22Rv1 (cell line): ENCODE measurements at regions not wholly inside any gene's neighbourhood (a gene's known extent, or its start where the extent isn't known, plus 50 kb on each side); places are given as distances from the start of the nearest gene placed in this dataset.

Source experiments
- H3K27ac ChIP-seq: fragments of 450-650 bp; 2 replicates; pipeline ENCODE4 v1.5.1; 2017
- ZFX ChIP-seq: fragments of 450-650 bp; IDR thresholded peaks from 2 replicates; pipeline ENCODE4 v1.6.1; 2017; ENCODE audit warnings: antibody characterized with exemption, borderline replicate concordance
- TF ChIP-seq, protein P1 (sequence below): fragments of 450-650 bp; IDR thresholded peaks from 2 replicates; pipeline ENCODE4 v1.5.1; 2017; ENCODE audit warnings: mild to moderate bottlenecking

DNA sequence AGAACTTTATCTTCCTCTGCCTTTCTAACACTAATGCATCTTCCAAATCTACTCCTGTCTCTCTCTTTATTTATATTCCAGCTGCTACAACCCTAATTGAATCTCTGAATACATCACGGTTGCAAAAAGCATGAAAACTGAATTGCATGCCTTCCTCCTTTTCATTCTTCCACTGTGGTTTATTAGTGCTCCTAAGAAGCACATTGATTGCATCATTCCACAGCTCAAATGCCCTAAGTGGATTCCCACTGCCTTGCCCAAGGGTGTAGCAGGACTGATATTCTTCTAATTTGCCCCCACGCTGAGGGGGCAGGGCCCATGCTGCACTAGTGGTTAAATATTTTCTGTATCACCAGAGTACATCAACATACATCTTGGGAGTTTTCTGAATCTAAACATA is 640.8 kb downstream of the EFNB2 start:
- no peak for TF ChIP-seq ZFX
- TF ChIP-seq, protein P1, sequence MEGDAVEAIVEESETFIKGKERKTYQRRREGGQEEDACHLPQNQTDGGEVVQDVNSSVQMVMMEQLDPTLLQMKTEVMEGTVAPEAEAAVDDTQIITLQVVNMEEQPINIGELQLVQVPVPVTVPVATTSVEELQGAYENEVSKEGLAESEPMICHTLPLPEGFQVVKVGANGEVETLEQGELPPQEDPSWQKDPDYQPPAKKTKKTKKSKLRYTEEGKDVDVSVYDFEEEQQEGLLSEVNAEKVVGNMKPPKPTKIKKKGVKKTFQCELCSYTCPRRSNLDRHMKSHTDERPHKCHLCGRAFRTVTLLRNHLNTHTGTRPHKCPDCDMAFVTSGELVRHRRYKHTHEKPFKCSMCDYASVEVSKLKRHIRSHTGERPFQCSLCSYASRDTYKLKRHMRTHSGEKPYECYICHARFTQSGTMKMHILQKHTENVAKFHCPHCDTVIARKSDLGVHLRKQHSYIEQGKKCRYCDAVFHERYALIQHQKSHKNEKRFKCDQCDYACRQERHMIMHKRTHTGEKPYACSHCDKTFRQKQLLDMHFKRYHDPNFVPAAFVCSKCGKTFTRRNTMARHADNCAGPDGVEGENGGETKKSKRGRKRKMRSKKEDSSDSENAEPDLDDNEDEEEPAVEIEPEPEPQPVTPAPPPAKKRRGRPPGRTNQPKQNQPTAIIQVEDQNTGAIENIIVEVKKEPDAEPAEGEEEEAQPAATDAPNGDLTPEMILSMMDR: no peak
- H3K27ac ChIP-seq: no peak overlapping the region

DNA sequence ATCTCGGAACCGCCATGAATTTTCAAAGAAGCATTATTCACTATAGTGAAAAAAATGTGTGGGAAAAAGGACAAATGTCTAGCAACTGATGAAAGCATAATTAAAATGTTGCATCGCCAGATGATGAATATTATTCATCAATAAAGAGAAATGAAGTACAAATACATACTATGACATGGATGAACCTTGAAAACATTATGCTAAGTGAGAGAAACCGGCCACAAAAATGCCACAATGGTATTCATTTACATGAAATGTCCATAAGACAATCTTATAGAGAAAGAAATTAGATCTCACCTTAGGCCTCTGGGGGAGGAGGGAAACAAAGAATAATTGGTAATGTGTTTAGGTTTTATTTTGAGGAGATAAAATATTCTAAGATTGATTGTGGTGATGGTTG is 645.0 kb downstream of the EFNB2 start:
- no peak overlapping the region for H3K27ac ChIP-seq
- no peak for TF ChIP-seq ZFX
- TF ChIP-seq, protein P1: no peak

DNA sequence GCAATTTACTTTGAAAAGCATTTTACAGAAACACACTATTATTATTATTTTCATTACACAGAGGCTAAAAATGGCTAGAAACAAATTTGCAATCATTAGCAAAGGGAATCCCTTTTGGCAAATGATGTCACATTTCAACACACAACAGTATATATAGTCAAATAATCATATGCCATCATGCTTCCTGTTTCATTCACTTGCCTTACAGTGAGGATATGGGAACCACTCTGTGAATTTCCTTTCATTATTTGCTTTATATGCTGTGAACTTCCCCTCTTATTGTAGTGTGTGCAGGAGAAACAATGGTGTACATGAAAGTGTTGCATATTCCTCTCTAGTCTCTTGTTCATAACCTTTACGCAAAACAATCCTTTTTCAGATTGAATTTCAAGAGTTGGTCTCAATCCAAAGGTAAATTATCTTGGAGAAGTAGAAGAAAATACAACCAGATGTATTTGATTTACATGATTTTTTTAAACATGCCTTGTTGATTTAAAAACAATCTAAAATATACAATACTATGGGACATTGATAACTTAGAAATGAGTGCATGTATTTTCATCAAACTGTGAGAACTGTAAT is 657.3 kb downstream of the EFNB2 start:
- no peak overlapping the region for H3K27ac ChIP-seq

DNA sequence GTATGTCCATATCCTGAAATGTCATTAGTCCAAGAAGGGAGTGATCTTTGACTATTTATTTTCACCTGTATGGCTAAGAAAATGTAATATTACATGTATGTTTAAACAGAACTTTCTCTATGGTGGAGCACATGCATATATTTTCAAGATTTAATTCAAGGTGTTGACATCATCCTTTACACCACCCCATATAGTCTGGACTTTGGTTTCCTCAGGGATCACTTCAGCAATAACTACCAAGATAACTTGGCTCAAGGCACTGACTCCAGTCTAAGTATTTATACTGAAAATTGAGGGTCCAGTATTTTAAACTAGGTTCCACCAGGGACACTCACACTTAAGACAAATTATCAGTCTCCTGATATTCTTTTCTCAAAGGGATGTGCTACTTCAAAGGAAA is 660.6 kb downstream of the EFNB2 start:
- TF ChIP-seq, protein P1: no peak
- TF ChIP-seq ZFX: no peak
- no peak overlapping the region for H3K27ac ChIP-seq

More for the DNA sequence above, 657.3 kb downstream of the EFNB2 start:
- no peak for TF ChIP-seq ZFX
- TF ChIP-seq, protein P1: no peak

DNA sequence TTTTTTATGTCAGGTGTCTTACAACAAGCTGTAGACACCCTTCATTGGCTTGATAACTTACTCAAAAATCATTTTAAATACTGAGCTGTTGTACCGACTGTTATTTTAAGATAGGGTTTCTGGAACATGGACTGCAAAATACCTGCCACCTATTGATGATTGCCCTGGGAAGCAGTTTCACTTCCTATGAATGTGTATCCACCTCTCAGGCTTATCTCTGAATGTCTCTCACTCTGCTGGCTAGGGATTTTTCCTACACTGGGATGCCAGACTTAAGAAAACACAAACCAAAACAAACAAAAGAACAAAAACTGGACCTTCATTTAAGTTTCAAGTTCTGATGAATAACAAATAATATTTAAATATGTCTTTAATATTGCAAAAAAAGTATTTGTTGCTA is 663.7 kb downstream of the EFNB2 start:
- no peak for TF ChIP-seq ZFX
- TF ChIP-seq, protein P1: no peak

DNA sequence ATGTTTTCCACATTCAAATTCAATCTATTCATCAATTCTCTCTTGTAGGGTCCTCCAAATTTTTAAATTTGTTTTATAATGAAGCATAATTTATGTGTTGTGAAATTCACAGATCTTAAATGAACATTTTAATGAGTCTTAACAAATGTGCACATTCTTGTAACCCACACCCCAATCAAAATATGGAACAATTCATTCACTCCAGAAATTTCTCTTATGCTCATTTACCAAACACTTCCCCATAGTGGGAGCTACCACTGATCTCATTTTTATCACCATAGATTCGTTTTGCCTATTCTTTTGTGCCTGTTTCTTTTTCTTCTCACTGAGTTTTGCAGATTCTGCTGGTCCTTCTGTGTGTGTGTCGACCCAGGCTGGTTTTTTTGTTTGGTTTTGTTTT is 664.1 kb downstream of the EFNB2 start:
- H3K27ac ChIP-seq: no peak overlapping the region
- TF ChIP-seq, protein P1: no peak
- no peak for TF ChIP-seq ZFX

More for the DNA sequence above, 663.7 kb downstream of the EFNB2 start:
- no peak overlapping the region for H3K27ac ChIP-seq

DNA sequence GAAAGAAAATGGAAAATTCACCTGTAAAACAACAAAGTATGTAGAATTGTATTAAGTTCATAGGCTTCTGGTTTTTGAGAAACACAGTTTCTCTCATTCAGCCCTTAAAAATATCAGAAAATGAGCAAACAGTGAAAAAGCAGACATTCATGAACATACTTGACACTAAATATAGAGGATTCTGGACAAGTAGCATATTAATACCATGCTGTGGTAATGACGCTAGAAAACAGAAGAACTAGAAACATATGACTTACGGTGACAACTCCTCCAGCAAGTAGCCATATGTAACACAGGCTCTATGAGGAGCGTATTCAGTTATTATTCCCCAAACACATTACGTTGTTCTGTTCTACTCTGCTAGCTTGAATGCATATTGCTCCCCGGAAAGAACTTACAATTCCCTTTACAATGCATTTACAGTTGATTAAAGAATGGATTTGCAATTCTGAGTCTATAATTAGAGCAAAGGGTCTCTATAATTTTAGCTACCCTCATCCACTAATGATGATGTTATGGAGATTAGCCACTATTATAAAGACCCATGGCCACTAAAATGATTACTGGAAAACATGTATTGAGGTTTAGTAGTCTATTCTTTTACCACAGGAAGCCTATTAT is 672.1 kb downstream of the EFNB2 start:
- no peak overlapping the region for H3K27ac ChIP-seq
- no peak for TF ChIP-seq ZFX
- TF ChIP-seq, protein P1: no peak
